HEK293 (cell line): ENCODE measurements at regions not wholly inside any gene's neighbourhood (a gene's known extent, or its start where the extent isn't known, plus 50 kb on each side); places are given as distances from the start of the nearest gene placed in this dataset.

Source experiments
- CTCF ChIA-PET: fragments of 350-600 bp; formaldehyde crosslinking; extraction: SDS; loops from one replicate; lab custom pipeline; 2021; ENCODE audit warnings: antibody characterized with exemption; lab: Yijun Ruan, JAX
- POLR2A ChIA-PET: fragments of 300-600 bp; formaldehyde crosslinking; extraction: SDS; loops from one replicate; lab custom pipeline; 2020; ENCODE audit warnings: antibody characterized with exemption, inconsistent platforms; lab: Yijun Ruan, JAX
- H3K27ac ChIP-seq: fragments of 200-500 bp; sonication (Bioruptor generic); 2 replicates; pipeline ENCODE4 v1.5.1; 2014; ENCODE audit warnings: low read depth, low read length, control low read depth, inconsistent platforms; ENCODE audit errors: extremely low read depth
- H3K36me3 ChIP-seq, 2 experiments: fragments of 200-500 bp in 1 of 2; sonication (Bioruptor generic) in 1 of 2; 1 replicate in 1 of 2; 2 replicates in 1 of 2; pipeline ENCODE4 v1.5.1; 2014 to 2017; ENCODE audit warnings: inconsistent platforms in 2 of 2, low read length in 2 of 2; ENCODE audit not compliant: control insufficient read depth in 2 of 2, insufficient read depth in 1 of 2
- H3K4me1 ChIP-seq: fragments of 200-500 bp; sonication (Bioruptor generic); 2 replicates; pipeline ENCODE4 v1.5.1; 2014; ENCODE audit warnings: mild to moderate bottlenecking, low read length, inconsistent platforms; ENCODE audit not compliant: control insufficient read depth, insufficient read depth
- H3K4me3 ChIP-seq: 2 replicates; pipeline ENCODE4 v1.5.1; 2011; ENCODE audit warnings: low read depth, mild to moderate bottlenecking, control low read depth, low read length, moderate library complexity
- H3K9me3 ChIP-seq: fragments of 200-500 bp; sonication (Bioruptor generic); 2 replicates; pipeline ENCODE4 v1.5.1; 2014; ENCODE audit warnings: low read depth, low read length, inconsistent platforms; ENCODE audit not compliant: control insufficient read depth, insufficient read depth
- HOXA7 ChIP-seq: sonication (generic); formaldehyde crosslinking; IDR thresholded peaks from 2 replicates; pipeline ENCODE4 v1.8.1; 2022; ENCODE audit warnings: missing genetic modification reagents, borderline replicate concordance
- HOXD13 ChIP-seq: sonication (generic); formaldehyde crosslinking; IDR thresholded peaks from 2 replicates; pipeline ENCODE4 v1.8.0; 2022; ENCODE audit warnings: missing genetic modification reagents, borderline replicate concordance
- KLF16 ChIP-seq: fragments of 450-650 bp; formaldehyde crosslinking; IDR thresholded peaks from 2 replicates; pipeline ENCODE4 v1.5.1; 2017; ENCODE audit warnings: missing biosample characterization, missing genetic modification characterization
- OVOL3 ChIP-seq: fragments of 450-650 bp; formaldehyde crosslinking; IDR thresholded peaks from 2 replicates; pipeline ENCODE4 v1.5.1; 2016; ENCODE audit warnings: missing biosample characterization, missing genetic modification characterization
- SP3 ChIP-seq: fragments of 450-650 bp; formaldehyde crosslinking; IDR thresholded peaks from 2 replicates; pipeline ENCODE4 v1.5.1; 2016; ENCODE audit warnings: missing biosample characterization, missing genetic modification characterization
- ZBTB20 ChIP-seq: fragments of 450-650 bp; formaldehyde crosslinking; IDR thresholded peaks from 2 replicates; pipeline ENCODE4 v1.5.1; 2016; ENCODE audit warnings: missing biosample characterization, missing genetic modification characterization
- ZBTB21 ChIP-seq: fragments of 450-650 bp; formaldehyde crosslinking; IDR thresholded peaks from 2 replicates; pipeline ENCODE4 v1.5.1; 2017; ENCODE audit warnings: missing biosample characterization, missing genetic modification characterization
- ZFP37 ChIP-seq: fragments of 450-650 bp; formaldehyde crosslinking; IDR thresholded peaks from 2 replicates; pipeline ENCODE4 v1.5.1; 2016; ENCODE audit warnings: missing biosample characterization, missing genetic modification characterization
- ZNF114 ChIP-seq: fragments of 450-650 bp; formaldehyde crosslinking; IDR thresholded peaks from 2 replicates; pipeline ENCODE4 v1.5.0; 2017; ENCODE audit warnings: missing biosample characterization, missing genetic modification characterization
- ZNF280C ChIP-seq: fragments of 450-650 bp; formaldehyde crosslinking; IDR thresholded peaks from 2 replicates; pipeline ENCODE4 v1.5.1; 2016; ENCODE audit warnings: missing biosample characterization, missing genetic modification characterization
- ZNF433 ChIP-seq: fragments of 450-650 bp; formaldehyde crosslinking; IDR thresholded peaks from 2 replicates; pipeline ENCODE4 v1.5.1; 2016; ENCODE audit warnings: missing biosample characterization, missing genetic modification characterization, low read depth
- ZNF501 ChIP-seq: fragments of 450-650 bp; formaldehyde crosslinking; IDR thresholded peaks from 2 replicates; pipeline ENCODE4 v1.5.1; 2016; ENCODE audit warnings: missing biosample characterization, missing genetic modification characterization
- ZNF560 ChIP-seq: fragments of 450-650 bp; formaldehyde crosslinking; IDR thresholded peaks from 2 replicates; pipeline ENCODE4 v1.5.1; 2017; ENCODE audit warnings: missing biosample characterization, missing genetic modification characterization, borderline replicate concordance
- ZNF621 ChIP-seq: fragments of 450-650 bp; formaldehyde crosslinking; IDR thresholded peaks from 2 replicates; pipeline ENCODE4 v1.5.1; 2017; ENCODE audit warnings: missing biosample characterization, missing genetic modification characterization
- ZNF645 ChIP-seq: fragments of 450-650 bp; formaldehyde crosslinking; IDR thresholded peaks from 2 replicates; pipeline ENCODE4; 2016; ENCODE audit warnings: missing biosample characterization, missing genetic modification characterization
- ZNF837 ChIP-seq: fragments of 450-650 bp; formaldehyde crosslinking; IDR thresholded peaks from 2 replicates; pipeline ENCODE4 v1.5.1; 2016; ENCODE audit warnings: missing biosample characterization, missing genetic modification characterization
- ZNF843 ChIP-seq: fragments of 450-650 bp; formaldehyde crosslinking; IDR thresholded peaks from 2 replicates; pipeline ENCODE4 v1.5.1; 2016; ENCODE audit warnings: missing biosample characterization, missing genetic modification characterization
- ZSCAN30 ChIP-seq: fragments of 450-650 bp; IDR thresholded peaks from 2 replicates; pipeline ENCODE4 v1.5.1; 2018; ENCODE audit warnings: missing biosample characterization, mild to moderate bottlenecking, missing genetic modification characterization, moderate library complexity
- TF ChIP-seq, protein P1 (sequence below): fragments of 450-650 bp; IDR thresholded peaks from 2 replicates; pipeline ENCODE4 v1.5.1; 2018; ENCODE audit warnings: missing biosample characterization, missing genetic modification characterization
- TF ChIP-seq, protein P2 (sequence below): fragments of 450-650 bp; formaldehyde crosslinking; IDR thresholded peaks from 2 replicates; pipeline ENCODE4 v1.5.1; 2016; ENCODE audit warnings: missing biosample characterization, missing genetic modification characterization
- TF ChIP-seq, protein P3 (sequence below): fragments of 450-650 bp; formaldehyde crosslinking; IDR thresholded peaks from 2 replicates; pipeline ENCODE4 v1.5.1; 2016; ENCODE audit warnings: missing biosample characterization, missing genetic modification characterization
- TF ChIP-seq, protein P4 (sequence below): fragments of 450-650 bp; formaldehyde crosslinking; IDR thresholded peaks from 2 replicates; pipeline ENCODE4 v1.5.1; 2016; ENCODE audit warnings: missing biosample characterization, missing genetic modification characterization

DNA sequence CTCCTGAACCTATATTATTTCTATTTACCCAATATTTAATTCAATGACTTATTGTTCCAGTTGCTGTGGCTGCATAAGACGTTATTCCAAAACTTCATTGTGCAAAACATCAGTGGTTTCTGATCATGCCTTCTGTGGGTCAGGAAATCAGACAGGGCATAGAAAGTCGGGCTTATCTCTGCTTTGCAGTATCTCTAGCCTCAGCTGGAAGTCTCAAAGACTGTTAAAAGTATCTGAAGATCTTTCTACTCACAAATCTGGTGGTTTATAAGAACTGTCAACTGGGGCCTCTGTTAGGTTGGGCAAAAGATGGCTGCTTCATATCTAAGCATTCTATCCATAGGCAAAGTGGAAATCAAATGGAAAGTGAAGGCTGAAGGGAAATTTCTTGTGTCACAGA, 687.7 kb upstream of the ARRDC3 start:
- TF ChIP-seq KLF16 (tag by site-specific recombination) = no peak
- TF ChIP-seq, protein P1, sequence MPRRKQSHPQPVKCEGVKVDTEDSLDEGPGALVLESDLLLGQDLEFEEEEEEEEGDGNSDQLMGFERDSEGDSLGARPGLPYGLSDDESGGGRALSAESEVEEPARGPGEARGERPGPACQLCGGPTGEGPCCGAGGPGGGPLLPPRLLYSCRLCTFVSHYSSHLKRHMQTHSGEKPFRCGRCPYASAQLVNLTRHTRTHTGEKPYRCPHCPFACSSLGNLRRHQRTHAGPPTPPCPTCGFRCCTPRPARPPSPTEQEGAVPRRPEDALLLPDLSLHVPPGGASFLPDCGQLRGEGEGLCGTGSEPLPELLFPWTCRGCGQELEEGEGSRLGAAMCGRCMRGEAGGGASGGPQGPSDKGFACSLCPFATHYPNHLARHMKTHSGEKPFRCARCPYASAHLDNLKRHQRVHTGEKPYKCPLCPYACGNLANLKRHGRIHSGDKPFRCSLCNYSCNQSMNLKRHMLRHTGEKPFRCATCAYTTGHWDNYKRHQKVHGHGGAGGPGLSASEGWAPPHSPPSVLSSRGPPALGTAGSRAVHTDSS (tag by site-specific recombination) = no peak
- TF ChIP-seq ZNF621 (tag by site-specific recombination) = no peak
- TF ChIP-seq HOXA7 = no peak
- no peak for TF ChIP-seq ZNF114
- no peak for TF ChIP-seq OVOL3
- no peak for TF ChIP-seq ZNF501 (tag by site-specific recombination)
- TF ChIP-seq ZBTB21 (tag by site-specific recombination) = no peak
- no peak for TF ChIP-seq ZFP37 (tag by site-specific recombination)
- TF ChIP-seq, protein P2, sequence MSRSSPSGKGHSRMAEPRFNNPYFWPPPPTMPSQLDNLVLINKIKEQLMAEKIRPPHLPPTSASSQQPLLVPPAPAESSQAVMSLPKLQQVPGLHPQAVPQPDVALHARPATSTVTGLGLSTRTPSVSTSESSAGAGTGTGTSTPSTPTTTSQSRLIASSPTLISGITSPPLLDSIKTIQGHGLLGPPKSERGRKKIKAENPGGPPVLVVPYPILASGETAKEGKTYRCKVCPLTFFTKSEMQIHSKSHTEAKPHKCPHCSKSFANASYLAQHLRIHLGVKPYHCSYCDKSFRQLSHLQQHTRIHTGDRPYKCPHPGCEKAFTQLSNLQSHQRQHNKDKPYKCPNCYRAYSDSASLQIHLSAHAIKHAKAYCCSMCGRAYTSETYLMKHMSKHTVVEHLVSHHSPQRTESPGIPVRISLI (tag by site-specific recombination) = no peak
- no peak for TF ChIP-seq ZBTB20 (tag by site-specific recombination)
- no peak for TF ChIP-seq ZNF837 (tag by site-specific recombination)
- no peak for TF ChIP-seq ZNF280C (tag by site-specific recombination)
- no peak for TF ChIP-seq HOXD13 (CRISPR knock-in tag)
- no peak for TF ChIP-seq ZNF433 (tag by site-specific recombination)
- TF ChIP-seq, protein P3, sequence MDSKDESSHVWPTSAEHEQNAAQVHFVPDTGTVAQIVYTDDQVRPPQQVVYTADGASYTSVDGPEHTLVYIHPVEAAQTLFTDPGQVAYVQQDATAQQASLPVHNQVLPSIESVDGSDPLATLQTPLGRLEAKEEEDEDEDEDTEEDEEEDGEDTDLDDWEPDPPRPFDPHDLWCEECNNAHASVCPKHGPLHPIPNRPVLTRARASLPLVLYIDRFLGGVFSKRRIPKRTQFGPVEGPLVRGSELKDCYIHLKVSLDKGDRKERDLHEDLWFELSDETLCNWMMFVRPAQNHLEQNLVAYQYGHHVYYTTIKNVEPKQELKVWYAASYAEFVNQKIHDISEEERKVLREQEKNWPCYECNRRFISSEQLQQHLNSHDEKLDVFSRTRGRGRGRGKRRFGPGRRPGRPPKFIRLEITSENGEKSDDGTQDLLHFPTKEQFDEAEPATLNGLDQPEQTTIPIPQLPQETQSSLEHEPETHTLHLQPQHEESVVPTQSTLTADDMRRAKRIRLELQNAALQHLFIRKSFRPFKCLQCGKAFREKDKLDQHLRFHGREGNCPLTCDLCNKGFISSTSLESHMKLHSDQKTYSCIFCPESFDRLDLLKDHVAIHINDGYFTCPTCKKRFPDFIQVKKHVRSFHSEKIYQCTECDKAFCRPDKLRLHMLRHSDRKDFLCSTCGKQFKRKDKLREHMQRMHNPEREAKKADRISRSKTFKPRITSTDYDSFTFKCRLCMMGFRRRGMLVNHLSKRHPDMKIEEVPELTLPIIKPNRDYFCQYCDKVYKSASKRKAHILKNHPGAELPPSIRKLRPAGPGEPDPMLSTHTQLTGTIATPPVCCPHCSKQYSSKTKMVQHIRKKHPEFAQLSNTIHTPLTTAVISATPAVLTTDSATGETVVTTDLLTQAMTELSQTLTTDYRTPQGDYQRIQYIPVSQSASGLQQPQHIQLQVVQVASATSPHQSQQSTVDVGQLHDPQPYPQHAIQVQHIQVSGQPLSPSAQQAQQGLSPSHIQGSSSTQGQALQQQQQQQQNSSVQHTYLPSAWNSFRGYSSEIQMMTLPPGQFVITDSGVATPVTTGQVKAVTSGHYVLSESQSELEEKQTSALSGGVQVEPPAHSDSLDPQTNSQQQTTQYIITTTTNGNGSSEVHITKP (tag by site-specific recombination) = no peak
- TF ChIP-seq SP3 (tag by site-specific recombination) = no peak
- TF ChIP-seq ZNF843 (tag by site-specific recombination) = no peak
- TF ChIP-seq, all 188 proteins: peak for 0
- POLR2A ChIA-PET = no interaction called here
- CTCF ChIA-PET = no interaction called here
- Histone ChIP-seq H3K9me3 (no peaks in the 10 kb centered on the region; the same call in 1 of the 2 replicates), H3K27ac (no peak overlapping the region), H3K36me3 (no peaks in the 10 kb centered on the region), H3K4me1 (no peaks in the 10 kb centered on the region), H3K4me3 (no peak overlapping the region)

GRCh38 chr5:92064993-92065392, 681.9 kb upstream of the ARRDC3 start:
- Histone ChIP-seq H3K4me1 (no peaks in the 10 kb centered on the region), H3K36me3 (no peaks in the 10 kb centered on the region), H3K27ac (no peak overlapping the region), H3K4me3 (no peak overlapping the region), H3K9me3 (no peaks in the 10 kb centered on the region; the same call in 1 of the 2 replicates)
- ChIA-PET CTCF (no interaction called here), POLR2A (no interaction called here)
- TF ChIP-seq ZNF560 (no peak), ZNF645 (tag by site-specific recombination) (no peak), ZSCAN30 (no peak)
- TF ChIP-seq, protein P4, sequence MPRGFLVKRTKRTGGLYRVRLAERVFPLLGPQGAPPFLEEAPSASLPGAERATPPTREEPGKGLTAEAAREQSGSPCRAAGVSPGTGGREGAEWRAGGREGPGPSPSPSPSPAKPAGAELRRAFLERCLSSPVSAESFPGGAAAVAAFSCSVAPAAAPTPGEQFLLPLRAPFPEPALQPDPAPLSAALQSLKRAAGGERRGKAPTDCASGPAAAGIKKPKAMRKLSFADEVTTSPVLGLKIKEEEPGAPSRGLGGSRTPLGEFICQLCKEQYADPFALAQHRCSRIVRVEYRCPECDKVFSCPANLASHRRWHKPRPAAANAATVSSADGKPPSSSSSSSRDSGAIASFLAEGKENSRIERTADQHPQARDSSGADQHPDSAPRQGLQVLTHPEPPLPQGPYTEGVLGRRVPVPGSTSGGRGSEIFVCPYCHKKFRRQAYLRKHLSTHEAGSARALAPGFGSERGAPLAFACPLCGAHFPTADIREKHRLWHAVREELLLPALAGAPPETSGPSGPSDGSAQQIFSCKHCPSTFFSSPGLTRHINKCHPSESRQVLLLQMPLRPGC (tag by site-specific recombination) = no peak
